Right renal cortex interstitium (tissue), 3 donors: ENCODE measurements at regions not wholly inside any gene's neighbourhood (a gene's known extent, or its start where the extent isn't known, plus 50 kb on each side); places are given as distances from the start of the nearest gene placed in this dataset.

Experiments
- DNase-seq, 3 donors: peaks; one replicate each; pipeline ENCODE4 v3.0.0-alpha.2; 2013; ENCODE audit warnings: low read depth in 3 of 3, low spot score in 2 of 3

DNA sequence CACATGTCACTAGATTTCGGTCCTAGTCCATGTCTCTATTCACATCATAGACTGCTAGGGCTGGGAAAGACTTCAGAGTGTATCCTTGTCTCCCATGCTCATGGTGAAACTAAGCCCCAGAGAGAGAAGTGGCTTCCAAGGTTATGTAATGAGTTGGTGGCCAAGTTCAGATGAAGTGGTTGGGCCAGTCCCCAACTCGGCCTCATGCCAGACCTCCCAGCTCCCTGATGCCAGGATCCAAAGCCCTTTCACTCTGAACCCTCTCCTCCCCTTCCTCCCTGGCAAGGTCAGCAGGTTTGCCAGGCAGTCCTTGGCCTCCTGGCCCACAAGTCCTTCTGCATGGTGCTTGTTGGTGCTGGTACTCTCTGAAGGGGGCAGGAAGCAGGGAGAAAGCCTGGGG is 189.7 kb downstream of the AXIN2 start:
- no peak for DNase-seq

DNA sequence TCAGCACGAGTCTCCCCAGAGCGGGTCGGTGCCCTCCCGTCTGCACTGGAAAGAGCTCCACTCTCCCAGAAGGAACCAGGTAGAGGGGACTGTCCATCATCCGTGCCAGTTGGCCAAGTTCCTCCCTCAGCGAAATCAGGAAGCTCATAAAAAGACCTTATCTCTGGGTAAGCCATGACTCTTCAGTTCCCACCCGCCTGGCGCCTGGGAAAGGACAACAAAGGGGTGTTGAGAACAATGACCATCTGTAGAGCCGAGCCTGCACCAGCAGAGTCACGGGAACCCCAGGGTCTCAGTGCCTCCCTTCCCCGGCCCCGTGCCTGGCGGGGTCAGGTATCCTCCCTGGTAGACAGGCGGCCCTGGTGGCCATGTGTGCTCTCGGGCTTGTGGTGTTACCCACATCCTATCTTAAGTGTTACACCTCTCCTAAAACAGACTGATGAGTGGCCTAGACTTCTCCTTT is 190.7 kb downstream of the AXIN2 start:
- DNase-seq, result no peak

DNA sequence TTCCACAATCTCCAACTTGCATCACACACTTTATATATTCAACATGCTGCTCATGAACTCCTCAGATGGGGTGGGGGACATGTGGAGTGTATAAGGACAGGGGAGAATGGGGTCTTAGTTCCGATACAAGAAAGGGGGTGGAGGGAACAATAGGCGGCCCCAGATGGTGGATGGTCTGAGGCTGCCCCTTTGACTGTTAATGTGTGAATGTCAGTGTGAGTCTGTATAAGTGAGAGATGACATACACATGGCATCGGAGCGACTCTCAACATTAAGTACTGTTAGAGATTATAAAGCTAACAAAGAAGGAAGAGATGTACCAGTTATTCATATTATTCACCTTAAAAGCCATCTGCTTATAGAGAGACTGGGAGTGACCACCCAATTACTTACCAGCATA is 193.1 kb downstream of the AXIN2 start:
- no peak for DNase-seq

DNA sequence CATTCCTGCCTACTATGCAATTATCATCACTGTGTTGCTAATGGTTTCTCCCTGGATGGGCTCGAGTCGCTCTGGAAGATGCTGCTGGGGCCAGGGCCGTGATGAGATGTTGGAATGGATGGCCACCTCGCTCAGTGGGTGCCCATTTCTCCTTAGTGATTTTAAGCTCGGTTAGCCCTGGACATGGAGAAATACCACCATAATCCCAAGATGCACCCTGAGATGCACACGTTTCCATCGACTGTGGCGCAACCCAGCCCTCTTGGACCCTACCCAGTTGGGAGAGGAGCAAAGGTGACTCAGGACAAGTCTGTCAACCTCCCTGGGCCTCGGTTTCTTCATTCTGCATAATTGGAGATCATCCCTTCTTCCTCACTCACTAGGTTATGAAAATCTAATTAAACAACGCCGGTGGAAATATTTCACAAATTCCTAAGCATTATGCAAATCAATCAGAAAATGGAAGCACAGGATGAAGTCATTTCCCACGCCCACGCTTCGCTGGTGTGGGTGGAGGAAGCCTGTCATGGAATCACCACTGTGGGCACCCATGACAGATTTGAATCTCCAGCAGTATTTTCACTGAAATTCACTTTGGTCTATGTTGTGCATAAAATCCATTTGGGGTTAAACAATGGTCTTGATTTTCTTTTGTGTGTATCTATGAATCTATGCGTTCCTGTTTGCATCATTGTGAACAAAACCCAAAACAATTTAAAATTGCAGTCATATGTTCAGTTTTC is 195.2 kb downstream of the AXIN2 start:
- DNase-seq, result no peak

DNA sequence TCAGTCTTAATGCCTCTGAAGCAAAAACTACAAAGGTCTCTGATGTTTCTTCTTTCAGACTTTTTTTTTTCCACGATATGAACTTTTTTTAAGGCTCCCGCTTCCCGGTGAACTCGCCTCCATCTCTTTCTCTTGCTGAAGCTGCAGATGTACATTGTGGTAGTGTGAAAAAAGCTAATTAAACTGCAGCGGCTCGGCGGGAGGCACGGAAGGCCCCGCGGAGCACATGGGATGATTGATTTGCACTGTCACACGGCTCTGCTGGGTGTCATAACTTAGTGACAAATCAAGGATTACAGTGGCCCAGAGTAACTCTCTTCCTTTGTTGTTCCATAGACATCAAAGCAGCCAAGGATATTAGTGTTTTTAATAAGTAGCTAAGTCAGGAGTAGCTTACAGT is 196.3 kb downstream of the AXIN2 start:
- DNase-seq, result no peak

DNA sequence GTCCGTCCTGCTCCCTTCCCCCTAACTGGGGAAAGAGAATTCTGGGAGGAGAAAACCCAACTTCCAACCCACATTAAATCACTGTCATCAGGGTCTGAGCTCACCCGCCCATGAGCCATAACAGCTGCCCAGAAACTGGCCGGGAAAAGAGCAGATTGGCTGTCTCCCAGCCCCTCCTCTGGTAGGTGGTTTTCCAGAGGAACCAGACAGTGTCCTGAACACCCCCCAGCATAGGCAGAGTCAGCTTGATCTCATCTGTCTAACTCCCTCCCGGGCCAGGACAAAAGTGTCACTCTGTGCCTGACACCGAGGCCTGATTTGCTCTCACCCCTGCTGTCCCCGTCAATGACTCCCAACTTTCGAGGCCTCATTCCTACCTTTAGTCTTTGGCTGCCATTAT is 197.0 kb downstream of the AXIN2 start:
- DNase-seq, result no peak

DNA sequence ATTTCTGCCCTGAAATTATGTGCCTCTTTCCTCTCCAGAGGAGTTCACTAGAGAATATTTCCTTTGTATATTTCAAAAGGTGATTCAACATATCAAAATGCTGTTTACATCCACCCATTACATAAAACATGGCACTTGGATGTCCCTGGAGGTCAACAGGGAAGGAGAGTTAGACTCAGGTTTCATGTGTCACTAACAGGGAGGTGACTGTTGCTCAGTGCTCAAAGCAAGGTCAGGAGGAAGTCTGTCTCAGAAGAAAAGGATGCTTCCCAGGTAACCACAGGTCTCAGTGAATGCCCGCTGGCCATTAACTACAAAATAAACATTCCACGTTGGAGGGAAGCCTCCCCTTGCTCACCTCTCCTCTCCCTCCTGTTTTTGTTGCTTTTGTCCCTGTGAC is 198.6 kb downstream of the AXIN2 start:
- no peak for DNase-seq

DNA sequence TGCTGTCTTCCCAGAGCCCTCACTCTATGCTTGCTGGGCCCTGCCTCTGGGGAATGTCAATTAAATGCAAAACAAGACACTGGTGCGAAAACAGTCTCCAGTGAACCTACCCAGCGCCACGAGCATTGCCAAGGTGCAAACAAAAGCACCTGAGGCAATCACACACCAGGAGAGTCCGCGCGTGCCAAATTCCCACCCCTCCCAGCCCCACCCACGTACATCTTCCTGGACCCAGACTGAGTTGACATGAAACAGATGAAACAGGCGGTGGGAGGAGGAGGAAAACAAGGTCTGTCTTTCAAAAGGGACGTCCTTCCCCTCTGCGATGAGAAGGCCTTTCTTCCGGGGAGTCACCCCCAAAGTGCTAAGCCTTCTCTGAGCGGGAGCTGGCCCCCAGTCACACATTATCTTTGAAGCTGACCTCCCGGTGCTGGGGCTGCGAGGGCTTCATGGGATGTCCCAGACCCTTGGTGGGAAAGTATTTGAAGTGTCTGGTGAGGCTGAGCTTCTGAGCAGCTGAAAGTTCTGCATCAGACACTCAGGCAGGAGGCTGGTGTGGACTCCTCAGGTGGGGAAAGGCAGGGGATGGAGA is 200.4 kb downstream of the AXIN2 start:
- DNase-seq, result no peak

DNA sequence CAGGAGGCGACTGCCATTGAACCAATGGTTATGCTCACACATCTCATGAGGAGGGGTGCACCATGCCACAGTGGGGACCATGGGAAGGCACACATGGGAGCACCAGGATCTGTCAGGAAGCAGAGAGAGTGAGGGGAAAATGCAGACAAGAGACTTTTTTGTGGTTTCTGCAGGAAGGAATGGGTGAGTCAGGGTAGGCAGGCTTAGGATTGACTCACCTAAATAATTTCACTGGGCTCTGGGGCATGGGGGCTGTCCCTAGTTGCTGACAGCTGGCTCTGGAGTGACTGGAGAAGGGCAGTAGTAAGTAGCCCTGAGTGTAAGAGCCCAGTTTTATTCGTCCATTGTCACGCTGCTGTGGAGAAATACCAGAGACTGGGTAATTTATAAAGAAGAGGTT is 202.4 kb downstream of the AXIN2 start:
- no peak for DNase-seq

DNA sequence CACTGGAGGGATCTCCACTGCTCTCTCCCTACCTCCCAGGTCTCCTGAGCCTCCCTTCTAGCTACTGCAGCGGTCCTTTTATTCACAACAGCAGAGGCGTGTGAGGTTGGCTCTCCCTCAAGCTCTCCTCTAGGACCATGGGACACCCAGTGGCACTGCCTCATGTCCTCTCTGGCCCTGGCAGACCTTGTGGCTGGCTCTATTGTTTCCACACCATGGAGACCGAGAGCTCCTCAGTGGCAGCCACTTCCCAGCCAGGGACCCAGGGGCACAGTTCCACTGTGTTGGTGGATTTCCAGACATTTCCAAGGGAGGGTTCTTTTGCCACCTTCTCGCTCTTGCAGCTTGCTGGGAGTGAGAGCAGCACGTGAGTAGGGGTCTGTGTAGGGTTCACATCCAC is 204.9 kb downstream of the AXIN2 start:
- DNase-seq, result no peak

DNA sequence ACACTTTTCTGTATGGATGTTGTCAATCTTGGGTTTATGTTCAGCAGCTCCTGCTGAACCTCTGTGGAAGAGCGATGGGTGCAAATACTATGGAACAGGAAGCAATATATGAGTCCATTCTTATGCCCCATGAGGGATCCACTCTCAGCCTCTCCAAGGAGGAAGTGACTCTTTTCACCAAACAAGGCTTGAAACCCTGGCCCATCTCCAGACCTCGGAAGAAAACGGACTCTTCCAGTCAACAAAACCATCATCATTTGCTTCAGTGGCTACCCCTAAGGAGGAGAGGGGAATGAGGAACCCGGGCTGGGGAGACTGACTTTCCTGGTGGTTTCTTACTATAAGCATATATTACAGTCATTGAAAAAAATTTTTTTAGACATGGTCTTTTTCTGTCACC is 206.2 kb downstream of the AXIN2 start:
- no peak for DNase-seq

DNA sequence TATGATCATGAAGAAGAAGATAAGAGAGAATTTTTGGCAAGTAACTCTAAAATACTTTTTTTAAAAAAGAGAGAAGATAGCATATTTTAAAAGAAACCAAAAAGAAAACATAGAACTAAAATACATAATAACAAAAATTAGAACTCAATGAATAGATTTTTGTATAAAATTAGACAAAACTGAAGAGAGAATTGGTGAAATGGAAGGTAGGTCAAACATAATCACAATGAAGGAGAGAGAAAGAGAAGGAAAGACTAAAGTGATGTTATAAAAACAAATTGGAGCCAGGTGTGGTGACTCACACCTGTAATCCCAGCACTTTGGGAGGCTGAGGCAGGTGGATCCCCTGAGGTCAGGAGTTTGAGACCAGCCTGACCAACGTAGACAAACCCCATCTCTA is 211.5 kb downstream of the AXIN2 start:
- DNase-seq, result no peak

DNA sequence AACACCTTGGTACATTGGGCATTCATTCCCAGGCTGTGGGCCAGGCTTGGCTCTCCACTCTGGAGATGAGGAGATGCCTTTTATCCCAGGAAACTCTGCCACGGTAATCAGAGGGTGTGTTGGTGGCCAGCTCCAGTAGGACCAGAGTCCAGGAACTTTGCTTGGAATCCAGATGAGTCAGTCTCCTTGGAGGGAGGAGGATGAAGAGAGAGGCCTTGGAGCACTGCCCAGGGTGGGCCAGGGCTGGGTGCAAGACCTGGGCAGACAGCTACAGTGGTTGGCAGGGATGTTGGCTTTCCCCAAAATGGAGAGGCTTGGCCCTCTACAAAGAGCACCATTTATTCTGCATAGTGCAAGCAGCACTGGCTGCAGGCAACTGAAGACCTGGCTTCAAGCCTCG is 209.0 kb downstream of the RGS9 start:
- no peak for DNase-seq

DNA sequence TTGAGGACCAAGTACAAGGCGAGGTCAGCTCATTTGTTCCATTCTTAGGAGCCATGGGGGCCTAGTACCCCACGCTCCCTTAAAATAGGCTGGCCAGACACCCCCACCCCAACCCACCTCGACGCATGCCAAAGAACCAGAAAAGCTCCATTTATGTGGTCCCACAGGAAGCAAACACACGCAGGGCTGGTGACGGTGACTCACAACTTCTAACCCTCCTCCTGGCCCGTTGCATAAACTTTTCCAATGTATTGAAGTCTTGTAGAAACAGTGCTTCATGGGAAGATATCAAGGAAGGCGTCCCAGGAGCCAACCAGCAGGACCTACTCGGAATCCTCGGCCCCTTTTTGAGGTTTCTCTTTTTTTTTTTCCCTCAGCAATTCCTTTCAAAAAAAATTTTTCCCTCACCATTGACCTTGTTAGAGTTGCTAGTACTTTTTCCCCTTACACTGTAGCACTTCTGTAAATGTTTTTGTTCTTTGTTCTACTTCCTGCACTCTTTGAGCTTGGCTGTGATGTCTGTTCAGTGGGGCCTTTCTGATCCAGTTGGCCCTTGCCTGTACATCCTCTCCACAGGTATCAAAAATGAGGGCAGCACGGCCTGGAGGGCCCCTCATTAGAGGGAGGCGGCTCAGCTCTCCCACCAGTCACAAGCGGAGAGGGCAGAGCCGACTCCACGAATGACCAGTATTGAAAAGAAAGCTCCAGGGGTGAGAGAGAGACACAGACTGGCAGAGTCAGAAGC is 208.3 kb downstream of the RGS9 start:
- DNase-seq, result no peak

DNA sequence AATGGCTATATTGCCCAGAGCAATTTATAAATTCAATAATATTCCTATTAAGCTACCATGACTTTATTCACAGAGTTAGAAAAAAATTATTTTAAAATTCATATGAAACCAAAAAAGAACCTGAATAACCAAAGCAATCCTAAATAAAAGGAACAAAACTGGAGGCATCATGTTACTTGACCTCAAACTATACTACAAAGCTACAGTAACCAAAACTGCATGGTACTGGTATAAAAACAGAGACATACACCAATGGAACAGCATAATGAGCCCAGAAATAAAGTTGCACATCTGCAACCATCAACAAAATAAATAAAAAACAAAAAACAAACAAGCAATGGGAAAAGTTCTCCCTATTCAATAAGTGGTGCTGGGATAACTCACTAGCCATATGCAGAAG is 203.2 kb downstream of the RGS9 start:
- DNase-seq, result no peak

DNA sequence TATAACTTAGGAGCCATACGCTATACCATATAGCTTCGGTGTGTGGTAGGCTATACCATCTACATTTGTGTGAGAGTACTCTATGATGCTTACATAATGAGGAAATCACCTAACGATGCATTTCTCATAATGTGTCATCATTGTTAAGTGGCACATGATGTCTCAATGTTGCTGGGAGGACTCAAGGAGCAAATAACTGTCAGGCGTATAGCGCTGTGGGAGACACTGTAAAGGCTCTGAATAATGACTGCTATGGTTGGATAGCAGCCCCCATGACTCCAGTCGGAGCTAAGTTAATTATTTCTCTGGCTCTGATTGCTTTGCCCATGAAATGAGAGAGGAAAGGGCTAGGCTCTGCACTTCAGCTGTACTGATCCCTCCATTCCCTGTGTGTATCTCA is 197.2 kb downstream of the RGS9 start:
- no peak for DNase-seq

DNA sequence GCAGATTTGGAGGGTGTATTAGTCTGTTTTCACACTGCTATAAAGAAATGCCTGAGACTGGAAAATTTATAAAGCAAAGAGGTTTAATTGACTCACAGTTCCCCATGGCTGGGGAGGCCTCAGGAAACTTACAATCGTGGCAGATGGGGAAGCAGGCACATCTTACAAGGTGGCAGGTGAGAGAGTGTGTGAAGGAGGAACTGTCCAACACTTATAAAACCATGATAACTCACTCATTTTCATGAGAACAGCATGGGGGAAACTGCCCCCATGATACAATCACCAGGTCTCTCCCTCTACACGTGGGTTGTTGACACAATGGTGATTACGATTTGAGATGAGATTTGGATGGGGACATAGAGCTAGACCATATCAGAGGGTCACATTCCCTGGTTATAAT is 195.6 kb downstream of the RGS9 start:
- no peak for DNase-seq

DNA sequence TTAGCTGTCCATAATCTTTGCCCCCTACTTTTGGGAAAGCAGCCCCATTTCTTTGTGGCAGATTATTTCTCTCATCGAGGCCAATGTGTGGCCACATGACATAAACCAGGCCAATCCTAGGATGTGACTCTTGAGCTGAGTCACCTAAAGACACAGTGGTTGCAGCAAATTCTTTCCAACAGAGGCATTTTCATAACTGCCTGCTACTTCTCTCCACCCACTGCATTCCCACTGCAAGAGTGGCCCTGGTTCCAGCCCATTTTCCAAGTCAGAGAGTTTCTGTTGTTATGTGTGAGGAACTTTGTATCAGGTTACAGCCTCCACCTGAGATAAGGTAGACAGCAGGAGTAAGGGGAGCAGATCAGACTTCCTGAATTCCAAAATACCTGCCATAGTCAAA is 195.2 kb downstream of the RGS9 start:
- no peak for DNase-seq

DNA sequence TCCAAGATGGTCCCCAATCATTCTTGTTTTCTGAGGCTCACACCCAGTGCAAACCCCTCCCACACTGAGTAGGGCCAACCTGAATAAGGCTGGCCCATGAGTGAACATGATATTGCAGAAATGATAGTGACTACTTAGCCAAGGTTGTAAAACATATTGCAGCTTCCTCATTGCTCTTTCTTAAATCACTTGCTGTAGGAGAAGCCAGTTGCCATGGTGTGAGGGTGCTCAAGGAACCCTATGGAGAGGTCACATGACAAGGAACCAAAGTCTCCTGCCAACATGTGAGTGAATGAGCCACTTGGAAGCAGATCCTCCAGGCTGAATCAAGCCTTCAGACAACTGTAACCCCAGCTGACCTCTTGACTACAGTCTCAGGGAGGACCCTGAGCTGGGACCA is 191.4 kb downstream of the RGS9 start:
- no peak for DNase-seq

DNA sequence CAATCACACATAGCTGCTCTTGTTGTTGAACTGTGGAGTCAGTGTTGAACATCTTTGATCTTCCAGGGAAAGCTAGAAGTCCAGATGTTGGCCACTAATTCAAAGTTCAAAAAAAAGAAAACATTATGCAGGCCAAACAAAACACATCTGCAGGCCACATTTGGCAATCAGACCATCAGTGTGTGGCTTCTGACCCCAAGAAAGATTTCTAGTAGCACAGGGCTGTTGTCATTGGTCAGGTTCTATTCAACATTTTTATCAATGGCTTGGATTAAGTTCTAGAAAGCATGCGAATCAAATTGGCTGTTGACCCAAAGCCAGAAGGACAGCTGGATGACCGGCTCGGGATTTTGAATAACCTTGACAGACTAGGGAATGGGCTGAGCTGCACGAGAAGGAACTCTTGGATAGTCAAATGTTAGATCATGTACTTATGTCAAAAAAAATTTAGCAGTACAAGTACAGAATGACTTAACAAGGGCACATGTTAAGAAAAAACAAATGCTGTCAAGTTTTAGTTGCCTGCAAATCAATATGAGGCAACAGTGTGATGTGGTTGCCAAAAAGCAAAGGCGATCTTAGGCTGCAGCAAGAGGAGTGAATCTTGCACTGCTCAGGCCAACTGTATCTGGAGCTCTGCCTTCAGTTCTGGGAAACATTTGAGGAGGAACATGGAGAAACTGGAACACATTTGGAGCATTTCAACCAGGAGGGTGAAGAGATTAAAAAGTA is 187.6 kb downstream of the RGS9 start:
- DNase-seq, result no peak

DNA sequence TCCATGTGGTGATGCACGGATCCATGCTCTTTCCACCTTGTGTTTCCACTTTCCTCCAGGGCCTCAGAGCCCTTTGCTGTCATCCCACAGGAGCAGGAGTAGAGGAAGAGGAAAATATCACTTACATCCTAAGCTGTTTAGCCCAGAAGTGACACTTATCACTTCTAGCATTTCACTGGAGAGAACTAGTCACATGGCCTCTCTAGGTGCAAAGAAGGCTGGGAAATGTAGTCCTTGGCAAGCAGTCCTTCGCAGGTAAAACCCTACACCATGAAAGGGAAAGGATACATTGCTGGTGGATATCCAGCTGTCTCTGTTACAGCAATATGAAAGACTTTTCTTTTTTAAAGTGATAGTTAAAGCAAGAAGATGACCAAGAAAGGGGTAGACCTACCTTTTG is 185.9 kb downstream of the RGS9 start:
- no peak for DNase-seq
